ENCODE measurements at regions not wholly inside any gene's neighbourhood (a gene's known extent, or its start where the extent isn't known, plus 50 kb on each side); places are given as distances from the start of the nearest gene placed in this dataset.

DNA sequence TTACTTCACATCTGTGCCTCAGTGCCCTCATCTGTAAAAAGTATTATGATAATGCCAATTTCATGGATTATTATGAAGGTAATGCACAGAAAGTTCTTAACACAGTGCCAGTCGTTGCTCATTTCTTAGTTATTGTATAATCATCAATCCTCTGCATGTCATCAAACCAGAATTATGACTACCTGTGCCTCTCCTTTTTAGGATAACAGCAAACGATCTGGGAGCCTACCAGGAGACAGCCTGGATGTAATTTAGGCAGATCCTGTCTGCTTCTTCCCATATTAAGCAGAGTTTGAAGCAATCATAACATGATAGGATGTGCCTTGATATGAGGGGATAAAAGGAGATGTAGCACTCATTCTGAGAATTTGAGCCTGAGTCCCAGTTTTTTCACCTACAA is 177.4 kb upstream of the DPT start:
- H3K4me2 ChIP-seq (ENCODE audit: low read length) = no peak overlapping the region

DNA sequence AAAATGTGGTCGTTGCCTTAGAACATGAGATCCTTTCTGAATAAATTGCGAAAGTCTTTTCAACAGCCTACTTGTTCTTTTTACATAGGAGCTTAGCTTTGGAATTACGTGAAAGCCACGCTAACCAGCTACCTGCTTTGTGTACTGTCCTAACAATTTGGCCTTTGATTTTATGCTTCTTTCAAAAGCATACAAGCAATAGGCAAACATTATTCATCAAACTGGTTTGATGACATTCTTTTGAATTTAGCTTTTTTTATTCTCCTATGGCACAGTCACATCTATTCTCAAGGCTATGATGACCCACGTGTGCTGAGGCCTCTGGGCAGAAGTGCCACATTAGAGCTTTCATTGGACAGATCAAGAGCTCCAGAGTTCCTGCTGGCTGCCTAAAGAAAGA is 178.0 kb upstream of the DPT start:
- Histone ChIP-seq H3K9me2 (ENCODE audit: insufficient read depth, low read length) (no peaks in the 10 kb centered on the region), H3K4me2 (ENCODE audit: low read length) (no peak overlapping the region), H3K4me1 (ENCODE audit: insufficient read depth, low read length, poor library complexity, severe bottlenecking) (no peaks in the 10 kb centered on the region), H3K36me3 (ENCODE audit: insufficient read depth, low read length) (no peaks in the 10 kb centered on the region), H3K27ac (ENCODE audit: low read depth, low read length, poor library complexity, severe bottlenecking) (no peak overlapping the region), H2AFZ (ENCODE audit: low read length) (no peak overlapping the region), H3K9me3 (ENCODE audit: low read length) (no peaks in the 10 kb centered on the region), H3K79me2 (ENCODE audit: insufficient read depth, low read depth, low read length) (no peaks in the 10 kb centered on the region), H3K4me3 (ENCODE audit: low read depth, low read length, poor library complexity, severe bottlenecking) (no peak overlapping the region), H4K20me1 (ENCODE audit: insufficient read depth, low read length) (no peaks in the 10 kb centered on the region)
- no peak for DNase-seq (ENCODE audit: low spot score)
- no TSS peak for BruUV-seq (replicated peaks)
- no peak for TF ChIP-seq EZH2phosphoT487 (IDR thresholded peaks at IDR 0.05; ENCODE audit: borderline replicate concordance, low read depth, low read length)
- TF ChIP-seq, protein P1, sequence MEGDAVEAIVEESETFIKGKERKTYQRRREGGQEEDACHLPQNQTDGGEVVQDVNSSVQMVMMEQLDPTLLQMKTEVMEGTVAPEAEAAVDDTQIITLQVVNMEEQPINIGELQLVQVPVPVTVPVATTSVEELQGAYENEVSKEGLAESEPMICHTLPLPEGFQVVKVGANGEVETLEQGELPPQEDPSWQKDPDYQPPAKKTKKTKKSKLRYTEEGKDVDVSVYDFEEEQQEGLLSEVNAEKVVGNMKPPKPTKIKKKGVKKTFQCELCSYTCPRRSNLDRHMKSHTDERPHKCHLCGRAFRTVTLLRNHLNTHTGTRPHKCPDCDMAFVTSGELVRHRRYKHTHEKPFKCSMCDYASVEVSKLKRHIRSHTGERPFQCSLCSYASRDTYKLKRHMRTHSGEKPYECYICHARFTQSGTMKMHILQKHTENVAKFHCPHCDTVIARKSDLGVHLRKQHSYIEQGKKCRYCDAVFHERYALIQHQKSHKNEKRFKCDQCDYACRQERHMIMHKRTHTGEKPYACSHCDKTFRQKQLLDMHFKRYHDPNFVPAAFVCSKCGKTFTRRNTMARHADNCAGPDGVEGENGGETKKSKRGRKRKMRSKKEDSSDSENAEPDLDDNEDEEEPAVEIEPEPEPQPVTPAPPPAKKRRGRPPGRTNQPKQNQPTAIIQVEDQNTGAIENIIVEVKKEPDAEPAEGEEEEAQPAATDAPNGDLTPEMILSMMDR (conservative IDR thresholded peaks at IDR 0.05; ENCODE audit: low read length) = no peak
- CTCF ChIA-PET (ENCODE audit: unreplicated experiment) = interaction anchor here (0.6 kb wide), 1 partner anchor 204 kb away, joined by 3 read pairs; no protein-coding TSS in a partner anchor
- POLR2A ChIA-PET = no interaction called here
- intact Hi-C loops (cut with micrococcal nuclease; ENCODE audit: unreplicated experiment) = no loop called here

More for the DNA sequence above, 177.4 kb upstream of the DPT start:
- H3K4me3 ChIP-seq (ENCODE audit: low read depth, low read length, poor library complexity, severe bottlenecking) = no peak overlapping the region
- H3K4me1 ChIP-seq (ENCODE audit: insufficient read depth, low read length, poor library complexity, severe bottlenecking) = no peaks in the 10 kb centered on the region
- no peaks in the 10 kb centered on the region for H3K9me2 ChIP-seq (ENCODE audit: insufficient read depth, low read length)
- intact Hi-C loops (cut with micrococcal nuclease; ENCODE audit: unreplicated experiment) = no loop called here
- BruUV-seq (replicated peaks) = no TSS peak
- ChIA-PET POLR2A (no interaction called here), CTCF (ENCODE audit: unreplicated experiment) (no interaction called here)
- H3K27ac ChIP-seq (ENCODE audit: low read depth, low read length, poor library complexity, severe bottlenecking) = no peak overlapping the region
- H3K9me3 ChIP-seq (ENCODE audit: low read length) = no peaks in the 10 kb centered on the region
- no peaks in the 10 kb centered on the region for H3K79me2 ChIP-seq (ENCODE audit: insufficient read depth, low read depth, low read length)
- no peak for DNase-seq (ENCODE audit: low spot score)
- H4K20me1 ChIP-seq (ENCODE audit: insufficient read depth, low read length) = no peaks in the 10 kb centered on the region
- no peak for TF ChIP-seq EZH2phosphoT487 (IDR thresholded peaks at IDR 0.05; ENCODE audit: borderline replicate concordance, low read depth, low read length)
- TF ChIP-seq, protein P1 (conservative IDR thresholded peaks at IDR 0.05; ENCODE audit: low read length) = no peak
- no peaks in the 10 kb centered on the region for H3K36me3 ChIP-seq (ENCODE audit: insufficient read depth, low read length)
- no peak overlapping the region for H2AFZ ChIP-seq (ENCODE audit: low read length)

DNA sequence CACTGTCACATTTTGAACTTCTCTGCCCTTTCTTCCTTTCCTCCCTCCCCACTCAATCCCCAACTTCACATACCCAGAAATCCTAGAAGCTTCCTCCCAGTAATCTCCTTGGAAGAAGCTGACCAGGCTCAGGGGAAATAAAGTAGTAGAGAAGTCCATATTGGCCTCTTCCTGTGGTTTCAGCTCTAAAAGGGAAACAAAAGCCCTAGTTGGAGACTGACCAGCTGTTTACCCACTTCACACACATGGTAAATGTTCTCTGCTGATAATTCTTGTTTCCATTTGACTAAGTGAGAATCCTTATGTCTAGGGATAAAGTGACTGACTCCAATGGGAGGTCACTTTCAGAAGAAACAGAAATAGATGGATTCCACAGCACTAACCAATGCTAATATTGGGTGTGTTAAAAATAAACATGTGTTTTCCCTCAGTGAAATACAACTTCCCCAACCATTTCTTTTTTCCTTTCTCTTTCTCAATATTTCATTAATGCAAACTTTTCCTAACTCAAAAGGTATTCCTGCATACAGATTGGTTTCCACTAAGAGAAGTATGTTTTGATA is 178.9 kb upstream of the DPT start:
- no peak for DNase-seq (ENCODE audit: low spot score)
- Histone ChIP-seq H4K20me1 (ENCODE audit: insufficient read depth, low read length) (no peaks in the 10 kb centered on the region), H3K4me1 (ENCODE audit: insufficient read depth, low read length, poor library complexity, severe bottlenecking) (no peaks in the 10 kb centered on the region), H3K9me2 (ENCODE audit: insufficient read depth, low read length) (no peaks in the 10 kb centered on the region), H3K79me2 (ENCODE audit: insufficient read depth, low read depth, low read length) (no peaks in the 10 kb centered on the region), H3K4me3 (ENCODE audit: low read depth, low read length, poor library complexity, severe bottlenecking) (no peak overlapping the region), H3K27ac (ENCODE audit: low read depth, low read length, poor library complexity, severe bottlenecking) (no peak overlapping the region), H3K9me3 (ENCODE audit: low read length) (no peaks in the 10 kb centered on the region), H2AFZ (ENCODE audit: low read length) (no peak overlapping the region), H3K4me2 (ENCODE audit: low read length) (no peak overlapping the region), H3K36me3 (ENCODE audit: insufficient read depth, low read length) (no peaks in the 10 kb centered on the region)
- TF ChIP-seq, protein P1 (conservative IDR thresholded peaks at IDR 0.05; ENCODE audit: low read length) = no peak
- TF ChIP-seq EZH2phosphoT487 (IDR thresholded peaks at IDR 0.05; ENCODE audit: borderline replicate concordance, low read depth, low read length) = no peak
- intact Hi-C loops (cut with micrococcal nuclease; ENCODE audit: unreplicated experiment) = no loop called here
- ChIA-PET CTCF (ENCODE audit: unreplicated experiment) (no interaction called here), POLR2A (no interaction called here)
- no TSS peak for BruUV-seq (replicated peaks)
